Epithelial cell of proximal tubule (primary cell): ENCODE measurements at regions not wholly inside any gene's neighbourhood (a gene's known extent, or its start where the extent isn't known, plus 50 kb on each side); places are given as distances from the start of the nearest gene placed in this dataset.
"Not testable (repeated sequence)": the region's sequence is repeated elsewhere in the genome, so short reads cannot be mapped to it uniquely, and the experiment has no call there.

Source experiments
- DNase-seq: peaks from one replicate; pipeline ENCODE4 v3.0.0-alpha.2; 2011; ENCODE audit warnings: low read depth
- H3K4me3 ChIP-seq: 2 replicates; pipeline ENCODE4 v1.5.1; 2011; ENCODE audit warnings: low read depth, mild to moderate bottlenecking, low read length
- CTCF ChIP-seq: conservative IDR thresholded peaks from 2 replicates; pipeline ENCODE4 v1.5.1; 2012; ENCODE audit warnings: low read depth, mild to moderate bottlenecking, low read length

GRCh38 chr6:51214442-51214841, 395.8 kb downstream of the TFAP2B start:
- TF ChIP-seq CTCF: no peak
- DNase-seq: no peak
- no peak overlapping the region for H3K4me3 ChIP-seq

DNA sequence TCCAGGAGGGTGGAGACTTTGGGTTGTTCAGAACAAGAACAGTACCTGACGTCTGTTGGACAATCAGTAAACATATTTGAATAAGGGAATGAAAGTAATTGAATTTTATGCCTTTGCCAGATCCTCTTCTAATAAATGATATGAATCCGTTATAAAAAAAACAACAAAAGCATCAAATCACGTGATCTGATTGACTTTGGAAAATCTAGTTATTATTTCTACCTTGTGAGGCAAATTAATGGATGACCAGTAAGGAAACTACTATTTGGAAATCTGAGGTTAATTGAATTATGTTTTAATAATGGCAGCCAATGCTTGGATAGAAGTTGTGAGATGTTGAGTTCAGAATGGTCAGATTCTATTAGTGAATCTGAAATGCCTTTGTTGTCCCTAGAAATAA, 399.5 kb downstream of the TFAP2B start:
- no peak for DNase-seq
- no peak overlapping the region for H3K4me3 ChIP-seq
- TF ChIP-seq CTCF: no peak

DNA sequence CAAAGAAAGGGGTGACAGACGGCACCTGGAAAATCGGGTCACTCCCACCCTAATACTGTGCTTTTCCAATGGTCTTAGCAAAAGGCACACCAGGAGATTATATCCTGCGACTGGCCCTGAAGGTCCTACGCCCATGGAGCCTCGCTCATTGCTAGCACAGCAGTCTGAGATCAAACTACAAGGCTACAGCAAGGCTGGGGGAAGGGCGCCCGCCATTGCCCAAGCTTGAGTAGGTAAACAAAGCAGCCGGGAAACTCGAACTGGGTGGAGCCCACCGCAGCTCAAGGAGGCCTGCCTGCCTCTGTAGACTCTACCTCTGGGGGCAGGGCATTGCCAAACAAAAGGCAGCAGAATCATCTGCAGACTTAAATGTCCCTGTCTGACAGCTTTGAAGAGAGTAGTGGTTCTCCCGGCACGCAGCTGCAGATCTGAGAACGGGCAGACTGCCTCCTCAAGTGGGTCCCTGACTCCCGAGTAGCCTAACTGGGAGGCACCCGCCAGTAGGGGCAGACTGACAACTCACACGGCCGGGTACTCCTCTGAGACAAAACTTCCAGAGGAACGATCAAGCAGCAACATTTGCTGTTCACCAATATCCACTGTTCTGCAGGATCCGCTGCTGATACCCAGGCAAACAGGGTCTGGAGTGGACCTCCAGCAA, 406.0 kb downstream of the TFAP2B start:
- DNase-seq, H3K4me3 ChIP-seq: not testable (repeated sequence)

DNA sequence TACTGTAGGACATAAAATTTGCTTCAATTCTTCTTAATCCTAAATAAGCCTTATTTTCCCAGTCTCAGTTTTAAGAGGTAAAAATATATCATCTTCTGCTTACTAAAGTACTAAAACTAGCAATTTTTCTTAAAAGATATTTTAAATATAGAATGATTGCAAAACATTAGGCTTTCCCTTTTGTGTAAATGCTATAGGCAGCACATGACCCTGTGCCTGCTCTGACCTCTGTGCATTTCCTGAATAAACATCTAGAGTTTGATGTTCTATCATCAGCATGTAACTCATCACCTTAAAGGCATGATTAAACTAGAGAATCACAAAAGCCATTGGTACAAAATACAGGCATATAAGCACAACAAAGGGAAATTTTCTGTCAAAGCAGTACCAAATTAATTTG, 422.7 kb downstream of the TFAP2B start:
- no peak overlapping the region for H3K4me3 ChIP-seq
- no peak for TF ChIP-seq CTCF
- no peak for DNase-seq

DNA sequence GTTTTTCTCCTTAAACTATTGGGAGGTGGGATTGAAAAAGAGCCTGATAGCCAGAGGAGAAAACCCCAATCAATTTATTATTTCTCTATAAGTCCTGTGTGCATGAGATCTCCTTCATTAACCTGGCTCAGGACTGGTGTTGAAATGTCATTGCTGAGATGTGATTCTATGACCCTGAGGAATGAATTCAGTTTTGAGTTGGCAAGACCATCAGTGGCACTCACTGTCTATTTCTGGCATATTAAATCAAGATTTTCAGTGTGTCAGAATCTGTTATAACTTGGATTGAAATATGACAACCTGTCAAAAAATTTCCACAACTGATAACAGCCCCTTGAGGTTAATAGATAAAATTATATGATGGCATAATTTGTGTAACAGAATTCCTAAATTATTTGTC, 431.1 kb downstream of the TFAP2B start:
- no peak for TF ChIP-seq CTCF
- DNase-seq: no peak
- no peak overlapping the region for H3K4me3 ChIP-seq

DNA sequence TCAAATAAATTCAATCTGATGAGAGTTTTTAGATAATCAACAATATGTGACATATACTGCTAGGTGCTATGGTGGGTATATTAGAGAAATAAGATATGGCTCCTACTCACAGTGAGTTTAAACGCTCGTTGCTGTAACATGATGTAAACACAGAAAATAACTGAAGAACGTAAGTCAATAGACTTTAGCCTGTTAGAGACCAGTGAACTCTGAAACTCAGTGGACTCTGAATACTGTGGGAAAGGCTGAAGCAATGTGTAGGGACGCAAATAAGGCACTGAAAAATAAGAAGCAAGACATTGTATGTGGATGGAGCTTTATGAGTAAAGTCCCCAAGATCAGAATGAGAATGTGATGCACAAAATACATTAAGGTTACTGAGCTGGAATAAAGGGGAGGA, 431.6 kb downstream of the TFAP2B start:
- no peak for DNase-seq
- H3K4me3 ChIP-seq: no peak overlapping the region
- no peak for TF ChIP-seq CTCF

- H3K4me3 ChIP-seq: no peak overlapping the region
- no peak for DNase-seq
- TF ChIP-seq CTCF: no peak
Observed at GRCh38 chr6:51257938-51258337, 439.3 kb downstream of the TFAP2B start.

DNA sequence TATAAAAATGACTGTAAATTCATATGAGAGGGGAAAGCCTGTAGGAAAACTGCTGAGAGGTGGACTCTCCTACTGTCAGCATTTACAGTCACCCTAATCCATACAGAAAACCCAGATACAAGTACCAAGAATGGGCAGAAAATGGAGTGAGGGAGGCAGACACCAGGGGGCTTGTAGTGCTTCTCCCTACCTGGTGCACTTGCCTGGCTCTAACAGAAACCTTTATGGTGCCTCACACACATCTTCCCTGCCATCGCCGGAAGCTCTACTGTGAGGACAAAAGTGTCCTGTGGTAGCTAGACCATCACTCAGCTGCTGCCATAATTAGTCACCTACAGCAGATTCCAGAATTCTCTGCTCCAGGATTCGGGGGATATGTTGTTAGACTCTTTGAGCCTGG, 441.3 kb downstream of the TFAP2B start:
- DNase-seq: no peak
- TF ChIP-seq CTCF: no peak
- no peak overlapping the region for H3K4me3 ChIP-seq
